ENCODE measurements at regions not wholly inside any gene's neighbourhood (a gene's known extent, or its start where the extent isn't known, plus 50 kb on each side); places are given as distances from the start of the nearest gene placed in this dataset.

GRCh38 chr13:70255406-70255991 lies 147.2 kb upstream of the KLHL1 start:
- no peak for TF ChIP-seq POLR2A (IDR thresholded peaks at IDR 0.05; ENCODE audit: low read depth)
- no peak for TF ChIP-seq POLR2AphosphoS5 (IDR thresholded peaks at IDR 0.05)
- TF ChIP-seq CTCF (IDR thresholded peaks at IDR 0.05): no peak
- TF ChIP-seq EP300 (IDR thresholded peaks at IDR 0.05): no peak

All from esophagus muscularis mucosa (tissue), 4 donors.